HEK293 (cell line): ENCODE measurements at regions not wholly inside any gene's neighbourhood (a gene's known extent, or its start where the extent isn't known, plus 50 kb on each side); places are given as distances from the start of the nearest gene placed in this dataset.

Source experiments
- CTCF ChIA-PET: fragments of 350-600 bp; formaldehyde crosslinking; extraction: SDS; loops from one replicate; lab custom pipeline; 2021; ENCODE audit warnings: antibody characterized with exemption; lab: Yijun Ruan, JAX
- POLR2A ChIA-PET: fragments of 300-600 bp; formaldehyde crosslinking; extraction: SDS; loops from one replicate; lab custom pipeline; 2020; ENCODE audit warnings: antibody characterized with exemption, inconsistent platforms; lab: Yijun Ruan, JAX
- H3K27ac ChIP-seq: fragments of 200-500 bp; sonication (Bioruptor generic); 2 replicates; pipeline ENCODE4 v1.5.1; 2014; ENCODE audit warnings: low read depth, low read length, control low read depth, inconsistent platforms; ENCODE audit errors: extremely low read depth
- H3K36me3 ChIP-seq, 2 experiments: fragments of 200-500 bp in 1 of 2; sonication (Bioruptor generic) in 1 of 2; 1 replicate in 1 of 2; 2 replicates in 1 of 2; pipeline ENCODE4 v1.5.1; 2014 to 2017; ENCODE audit warnings: inconsistent platforms in 2 of 2, low read length in 2 of 2; ENCODE audit not compliant: control insufficient read depth in 2 of 2, insufficient read depth in 1 of 2
- H3K4me1 ChIP-seq: fragments of 200-500 bp; sonication (Bioruptor generic); 2 replicates; pipeline ENCODE4 v1.5.1; 2014; ENCODE audit warnings: mild to moderate bottlenecking, low read length, inconsistent platforms; ENCODE audit not compliant: control insufficient read depth, insufficient read depth
- H3K4me3 ChIP-seq: 2 replicates; pipeline ENCODE4 v1.5.1; 2011; ENCODE audit warnings: low read depth, mild to moderate bottlenecking, control low read depth, low read length, moderate library complexity
- H3K9me3 ChIP-seq: fragments of 200-500 bp; sonication (Bioruptor generic); 2 replicates; pipeline ENCODE4 v1.5.1; 2014; ENCODE audit warnings: low read depth, low read length, inconsistent platforms; ENCODE audit not compliant: control insufficient read depth, insufficient read depth
- HOXA7 ChIP-seq: sonication (generic); formaldehyde crosslinking; IDR thresholded peaks from 2 replicates; pipeline ENCODE4 v1.8.1; 2022; ENCODE audit warnings: missing genetic modification reagents, borderline replicate concordance
- IKZF3 ChIP-seq: fragments of 450-650 bp; IDR thresholded peaks from 2 replicates; pipeline ENCODE4 v1.5.0; 2018; ENCODE audit warnings: missing biosample characterization, mild to moderate bottlenecking, missing genetic modification characterization, moderate library complexity
- PRDM1 ChIP-seq: fragments of 450-650 bp; formaldehyde crosslinking; IDR thresholded peaks from 2 replicates; pipeline ENCODE4; 2016; ENCODE audit warnings: missing biosample characterization, missing genetic modification characterization
- SALL2 ChIP-seq: fragments of 450-650 bp; formaldehyde crosslinking; IDR thresholded peaks from 2 replicates; pipeline ENCODE4 v1.5.0; 2017; ENCODE audit warnings: missing biosample characterization, mild to moderate bottlenecking, missing genetic modification characterization, borderline replicate concordance
- ZBTB1 ChIP-seq: fragments of 450-650 bp; formaldehyde crosslinking; IDR thresholded peaks from 2 replicates; pipeline ENCODE4 v1.5.1; 2016; ENCODE audit warnings: missing biosample characterization, missing genetic modification characterization
- ZBTB48 ChIP-seq: fragments of 450-650 bp; formaldehyde crosslinking; IDR thresholded peaks from 2 replicates; pipeline ENCODE4 v1.5.1; 2016; ENCODE audit warnings: missing biosample characterization, missing genetic modification characterization
- ZNF10 ChIP-seq: fragments of 450-650 bp; formaldehyde crosslinking; IDR thresholded peaks from 2 replicates; pipeline ENCODE4 v1.5.1; 2017; ENCODE audit warnings: missing biosample characterization, missing genetic modification characterization
- ZNF138 ChIP-seq: fragments of 450-650 bp; formaldehyde crosslinking; IDR thresholded peaks from 2 replicates; pipeline ENCODE4 v1.5.1; 2016; ENCODE audit warnings: missing biosample characterization, missing genetic modification characterization, borderline replicate concordance
- ZNF16 ChIP-seq: fragments of 450-650 bp; formaldehyde crosslinking; IDR thresholded peaks from 2 replicates; pipeline ENCODE4 v1.5.1; 2016; ENCODE audit warnings: low read depth, missing biosample characterization, missing genetic modification characterization
- ZNF302 ChIP-seq: fragments of 450-650 bp; formaldehyde crosslinking; IDR thresholded peaks from 2 replicates; pipeline ENCODE4 v1.5.1; 2016; ENCODE audit warnings: missing biosample characterization, missing genetic modification characterization, low read depth
- ZNF555 ChIP-seq: fragments of 450-650 bp; formaldehyde crosslinking; conservative IDR thresholded peaks from 2 replicates; pipeline ENCODE4 v1.5.1; 2017; ENCODE audit warnings: missing biosample characterization, mild to moderate bottlenecking, missing genetic modification characterization, inconsistent platforms
- TF ChIP-seq, protein P1 (sequence below): fragments of 450-650 bp; formaldehyde crosslinking; IDR thresholded peaks from 2 replicates; pipeline ENCODE4 v1.5.1; 2017; ENCODE audit warnings: missing biosample characterization, missing genetic modification characterization
- TF ChIP-seq, protein P2 (sequence below): fragments of 450-650 bp; formaldehyde crosslinking; IDR thresholded peaks from 2 replicates; pipeline ENCODE4 v1.5.1; 2016; ENCODE audit warnings: missing biosample characterization, missing genetic modification characterization
- TF ChIP-seq, protein P3 (sequence below): fragments of 450-650 bp; formaldehyde crosslinking; IDR thresholded peaks from 2 replicates; pipeline ENCODE4 v1.5.1; 2016; ENCODE audit warnings: missing biosample characterization, missing genetic modification characterization
- TF ChIP-seq, protein P4 (sequence below): fragments of 450-650 bp; formaldehyde crosslinking; IDR thresholded peaks from 2 replicates; pipeline ENCODE4 v1.5.1; 2016; ENCODE audit warnings: missing biosample characterization, missing genetic modification characterization
- TF ChIP-seq, protein P5 (sequence below): fragments of 450-650 bp; formaldehyde crosslinking; IDR thresholded peaks from 2 replicates; pipeline ENCODE4 v1.5.1; 2016; ENCODE audit warnings: missing biosample characterization, missing genetic modification characterization, borderline replicate concordance
- TF ChIP-seq, protein P6 (sequence below): fragments of 450-650 bp; formaldehyde crosslinking; IDR thresholded peaks from 2 replicates; pipeline ENCODE4 v1.5.1; 2016; ENCODE audit warnings: missing biosample characterization, missing genetic modification characterization

DNA sequence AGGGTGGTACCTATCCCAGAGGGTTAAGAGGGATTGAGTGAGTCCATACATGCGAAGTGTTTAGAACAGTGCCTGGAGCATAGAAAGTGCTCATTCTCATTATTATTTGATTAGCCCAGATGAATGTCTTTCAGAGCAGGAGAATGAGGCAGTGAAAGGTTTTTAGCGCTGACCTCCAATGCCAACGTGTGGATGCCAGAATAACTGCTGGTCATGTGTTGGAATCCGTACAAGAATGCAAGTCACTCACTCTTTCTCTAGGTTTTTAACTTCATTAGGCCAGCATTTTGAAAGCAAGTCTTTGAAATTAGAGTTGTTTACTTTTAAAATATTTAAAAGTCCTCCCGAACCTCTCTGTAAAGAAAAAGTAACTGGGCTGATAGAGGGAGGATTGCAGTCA is 374.2 kb downstream of the EN1 start (continued):
- TF ChIP-seq, protein P1, sequence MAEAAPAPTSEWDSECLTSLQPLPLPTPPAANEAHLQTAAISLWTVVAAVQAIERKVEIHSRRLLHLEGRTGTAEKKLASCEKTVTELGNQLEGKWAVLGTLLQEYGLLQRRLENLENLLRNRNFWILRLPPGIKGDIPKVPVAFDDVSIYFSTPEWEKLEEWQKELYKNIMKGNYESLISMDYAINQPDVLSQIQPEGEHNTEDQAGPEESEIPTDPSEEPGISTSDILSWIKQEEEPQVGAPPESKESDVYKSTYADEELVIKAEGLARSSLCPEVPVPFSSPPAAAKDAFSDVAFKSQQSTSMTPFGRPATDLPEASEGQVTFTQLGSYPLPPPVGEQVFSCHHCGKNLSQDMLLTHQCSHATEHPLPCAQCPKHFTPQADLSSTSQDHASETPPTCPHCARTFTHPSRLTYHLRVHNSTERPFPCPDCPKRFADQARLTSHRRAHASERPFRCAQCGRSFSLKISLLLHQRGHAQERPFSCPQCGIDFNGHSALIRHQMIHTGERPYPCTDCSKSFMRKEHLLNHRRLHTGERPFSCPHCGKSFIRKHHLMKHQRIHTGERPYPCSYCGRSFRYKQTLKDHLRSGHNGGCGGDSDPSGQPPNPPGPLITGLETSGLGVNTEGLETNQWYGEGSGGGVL (tag by site-specific recombination), result no peak
- no peak for TF ChIP-seq SALL2
- no peak for TF ChIP-seq ZBTB48 (tag by site-specific recombination)
- TF ChIP-seq, protein P2, sequence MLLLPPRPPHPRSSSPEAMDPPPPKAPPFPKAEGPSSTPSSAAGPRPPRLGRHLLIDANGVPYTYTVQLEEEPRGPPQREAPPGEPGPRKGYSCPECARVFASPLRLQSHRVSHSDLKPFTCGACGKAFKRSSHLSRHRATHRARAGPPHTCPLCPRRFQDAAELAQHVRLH (tag by site-specific recombination), result no peak
- TF ChIP-seq ZBTB1 (tag by site-specific recombination), result no peak

DNA sequence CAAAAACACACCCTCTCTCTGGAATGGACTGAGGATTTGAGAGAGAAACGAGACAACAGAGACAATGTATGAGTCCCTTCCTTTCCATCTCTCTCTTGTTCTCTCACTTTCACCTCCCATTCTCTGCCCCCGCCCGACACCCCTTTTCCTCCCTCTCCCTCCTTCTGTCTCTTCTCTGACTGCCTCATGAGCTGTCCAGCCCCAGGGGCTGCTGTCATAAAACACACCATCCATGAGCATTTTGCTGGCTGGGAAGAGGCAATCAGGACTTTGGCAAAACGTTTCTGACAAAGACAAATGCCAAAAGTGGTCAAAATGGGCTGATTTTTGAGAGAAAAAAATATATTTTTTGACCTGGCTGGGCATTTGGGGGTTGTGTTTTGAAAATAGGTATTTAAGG is 377.2 kb downstream of the EN1 start:
- Histone ChIP-seq H3K4me3 (no peak overlapping the region), H3K4me1 (no peaks in the 10 kb centered on the region), H3K9me3 (no peaks in the 10 kb centered on the region), H3K36me3 (no peaks in the 10 kb centered on the region), H3K27ac (no peak overlapping the region)
- ChIA-PET POLR2A (no interaction called here), CTCF (no interaction called here)
- TF ChIP-seq, protein P3, sequence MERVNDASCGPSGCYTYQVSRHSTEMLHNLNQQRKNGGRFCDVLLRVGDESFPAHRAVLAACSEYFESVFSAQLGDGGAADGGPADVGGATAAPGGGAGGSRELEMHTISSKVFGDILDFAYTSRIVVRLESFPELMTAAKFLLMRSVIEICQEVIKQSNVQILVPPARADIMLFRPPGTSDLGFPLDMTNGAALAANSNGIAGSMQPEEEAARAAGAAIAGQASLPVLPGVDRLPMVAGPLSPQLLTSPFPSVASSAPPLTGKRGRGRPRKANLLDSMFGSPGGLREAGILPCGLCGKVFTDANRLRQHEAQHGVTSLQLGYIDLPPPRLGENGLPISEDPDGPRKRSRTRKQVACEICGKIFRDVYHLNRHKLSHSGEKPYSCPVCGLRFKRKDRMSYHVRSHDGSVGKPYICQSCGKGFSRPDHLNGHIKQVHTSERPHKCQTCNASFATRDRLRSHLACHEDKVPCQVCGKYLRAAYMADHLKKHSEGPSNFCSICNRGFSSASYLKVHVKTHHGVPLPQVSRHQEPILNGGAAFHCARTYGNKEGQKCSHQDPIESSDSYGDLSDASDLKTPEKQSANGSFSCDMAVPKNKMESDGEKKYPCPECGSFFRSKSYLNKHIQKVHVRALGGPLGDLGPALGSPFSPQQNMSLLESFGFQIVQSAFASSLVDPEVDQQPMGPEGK (tag by site-specific recombination), result no peak
- no peak for TF ChIP-seq IKZF3 (tag by site-specific recombination)
- TF ChIP-seq, protein P4, sequence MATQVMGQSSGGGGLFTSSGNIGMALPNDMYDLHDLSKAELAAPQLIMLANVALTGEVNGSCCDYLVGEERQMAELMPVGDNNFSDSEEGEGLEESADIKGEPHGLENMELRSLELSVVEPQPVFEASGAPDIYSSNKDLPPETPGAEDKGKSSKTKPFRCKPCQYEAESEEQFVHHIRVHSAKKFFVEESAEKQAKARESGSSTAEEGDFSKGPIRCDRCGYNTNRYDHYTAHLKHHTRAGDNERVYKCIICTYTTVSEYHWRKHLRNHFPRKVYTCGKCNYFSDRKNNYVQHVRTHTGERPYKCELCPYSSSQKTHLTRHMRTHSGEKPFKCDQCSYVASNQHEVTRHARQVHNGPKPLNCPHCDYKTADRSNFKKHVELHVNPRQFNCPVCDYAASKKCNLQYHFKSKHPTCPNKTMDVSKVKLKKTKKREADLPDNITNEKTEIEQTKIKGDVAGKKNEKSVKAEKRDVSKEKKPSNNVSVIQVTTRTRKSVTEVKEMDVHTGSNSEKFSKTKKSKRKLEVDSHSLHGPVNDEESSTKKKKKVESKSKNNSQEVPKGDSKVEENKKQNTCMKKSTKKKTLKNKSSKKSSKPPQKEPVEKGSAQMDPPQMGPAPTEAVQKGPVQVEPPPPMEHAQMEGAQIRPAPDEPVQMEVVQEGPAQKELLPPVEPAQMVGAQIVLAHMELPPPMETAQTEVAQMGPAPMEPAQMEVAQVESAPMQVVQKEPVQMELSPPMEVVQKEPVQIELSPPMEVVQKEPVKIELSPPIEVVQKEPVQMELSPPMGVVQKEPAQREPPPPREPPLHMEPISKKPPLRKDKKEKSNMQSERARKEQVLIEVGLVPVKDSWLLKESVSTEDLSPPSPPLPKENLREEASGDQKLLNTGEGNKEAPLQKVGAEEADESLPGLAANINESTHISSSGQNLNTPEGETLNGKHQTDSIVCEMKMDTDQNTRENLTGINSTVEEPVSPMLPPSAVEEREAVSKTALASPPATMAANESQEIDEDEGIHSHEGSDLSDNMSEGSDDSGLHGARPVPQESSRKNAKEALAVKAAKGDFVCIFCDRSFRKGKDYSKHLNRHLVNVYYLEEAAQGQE, result no peak

DNA sequence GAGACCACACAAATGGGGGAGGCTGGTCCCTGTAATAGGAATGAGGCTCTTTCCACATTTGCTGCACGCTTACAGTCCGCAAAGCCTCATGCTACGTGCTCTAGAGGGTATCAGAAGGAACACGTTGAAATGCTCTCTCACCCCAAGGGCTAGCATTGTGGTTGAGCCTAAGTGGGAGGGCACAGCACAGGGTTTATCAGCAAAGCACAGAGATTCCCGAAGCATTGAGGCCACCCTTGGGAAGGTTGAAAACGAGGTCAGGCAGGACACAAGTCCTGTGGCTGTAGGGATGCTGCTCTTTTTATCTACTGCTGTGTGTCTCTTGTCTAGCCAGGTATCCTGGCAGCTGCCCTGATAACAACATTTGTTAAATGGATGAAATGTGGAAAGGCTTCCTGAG is 378.3 kb downstream of the EN1 start:
- H3K4me1 ChIP-seq, result no peaks in the 10 kb centered on the region
- H3K9me3 ChIP-seq, result no peaks in the 10 kb centered on the region
- TF ChIP-seq ZNF302, result no peak
- TF ChIP-seq ZBTB48 (tag by site-specific recombination), result no peak
- TF ChIP-seq HOXA7, result no peak
- TF ChIP-seq ZNF138, result no peak
- TF ChIP-seq PRDM1 (tag by site-specific recombination), result no peak
- TF ChIP-seq, protein P5, sequence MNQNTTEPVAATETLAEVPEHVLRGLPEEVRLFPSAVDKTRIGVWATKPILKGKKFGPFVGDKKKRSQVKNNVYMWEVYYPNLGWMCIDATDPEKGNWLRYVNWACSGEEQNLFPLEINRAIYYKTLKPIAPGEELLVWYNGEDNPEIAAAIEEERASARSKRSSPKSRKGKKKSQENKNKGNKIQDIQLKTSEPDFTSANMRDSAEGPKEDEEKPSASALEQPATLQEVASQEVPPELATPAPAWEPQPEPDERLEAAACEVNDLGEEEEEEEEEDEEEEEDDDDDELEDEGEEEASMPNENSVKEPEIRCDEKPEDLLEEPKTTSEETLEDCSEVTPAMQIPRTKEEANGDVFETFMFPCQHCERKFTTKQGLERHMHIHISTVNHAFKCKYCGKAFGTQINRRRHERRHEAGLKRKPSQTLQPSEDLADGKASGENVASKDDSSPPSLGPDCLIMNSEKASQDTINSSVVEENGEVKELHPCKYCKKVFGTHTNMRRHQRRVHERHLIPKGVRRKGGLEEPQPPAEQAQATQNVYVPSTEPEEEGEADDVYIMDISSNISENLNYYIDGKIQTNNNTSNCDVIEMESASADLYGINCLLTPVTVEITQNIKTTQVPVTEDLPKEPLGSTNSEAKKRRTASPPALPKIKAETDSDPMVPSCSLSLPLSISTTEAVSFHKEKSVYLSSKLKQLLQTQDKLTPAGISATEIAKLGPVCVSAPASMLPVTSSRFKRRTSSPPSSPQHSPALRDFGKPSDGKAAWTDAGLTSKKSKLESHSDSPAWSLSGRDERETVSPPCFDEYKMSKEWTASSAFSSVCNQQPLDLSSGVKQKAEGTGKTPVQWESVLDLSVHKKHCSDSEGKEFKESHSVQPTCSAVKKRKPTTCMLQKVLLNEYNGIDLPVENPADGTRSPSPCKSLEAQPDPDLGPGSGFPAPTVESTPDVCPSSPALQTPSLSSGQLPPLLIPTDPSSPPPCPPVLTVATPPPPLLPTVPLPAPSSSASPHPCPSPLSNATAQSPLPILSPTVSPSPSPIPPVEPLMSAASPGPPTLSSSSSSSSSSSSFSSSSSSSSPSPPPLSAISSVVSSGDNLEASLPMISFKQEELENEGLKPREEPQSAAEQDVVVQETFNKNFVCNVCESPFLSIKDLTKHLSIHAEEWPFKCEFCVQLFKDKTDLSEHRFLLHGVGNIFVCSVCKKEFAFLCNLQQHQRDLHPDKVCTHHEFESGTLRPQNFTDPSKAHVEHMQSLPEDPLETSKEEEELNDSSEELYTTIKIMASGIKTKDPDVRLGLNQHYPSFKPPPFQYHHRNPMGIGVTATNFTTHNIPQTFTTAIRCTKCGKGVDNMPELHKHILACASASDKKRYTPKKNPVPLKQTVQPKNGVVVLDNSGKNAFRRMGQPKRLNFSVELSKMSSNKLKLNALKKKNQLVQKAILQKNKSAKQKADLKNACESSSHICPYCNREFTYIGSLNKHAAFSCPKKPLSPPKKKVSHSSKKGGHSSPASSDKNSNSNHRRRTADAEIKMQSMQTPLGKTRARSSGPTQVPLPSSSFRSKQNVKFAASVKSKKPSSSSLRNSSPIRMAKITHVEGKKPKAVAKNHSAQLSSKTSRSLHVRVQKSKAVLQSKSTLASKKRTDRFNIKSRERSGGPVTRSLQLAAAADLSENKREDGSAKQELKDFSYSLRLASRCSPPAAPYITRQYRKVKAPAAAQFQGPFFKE (tag by site-specific recombination), result no peak
- TF ChIP-seq ZNF555 (tag by site-specific recombination), result no peak
- no peak for TF ChIP-seq ZNF16 (tag by site-specific recombination)
- no peak for TF ChIP-seq ZNF10 (tag by site-specific recombination)
- TF ChIP-seq, protein P6, sequence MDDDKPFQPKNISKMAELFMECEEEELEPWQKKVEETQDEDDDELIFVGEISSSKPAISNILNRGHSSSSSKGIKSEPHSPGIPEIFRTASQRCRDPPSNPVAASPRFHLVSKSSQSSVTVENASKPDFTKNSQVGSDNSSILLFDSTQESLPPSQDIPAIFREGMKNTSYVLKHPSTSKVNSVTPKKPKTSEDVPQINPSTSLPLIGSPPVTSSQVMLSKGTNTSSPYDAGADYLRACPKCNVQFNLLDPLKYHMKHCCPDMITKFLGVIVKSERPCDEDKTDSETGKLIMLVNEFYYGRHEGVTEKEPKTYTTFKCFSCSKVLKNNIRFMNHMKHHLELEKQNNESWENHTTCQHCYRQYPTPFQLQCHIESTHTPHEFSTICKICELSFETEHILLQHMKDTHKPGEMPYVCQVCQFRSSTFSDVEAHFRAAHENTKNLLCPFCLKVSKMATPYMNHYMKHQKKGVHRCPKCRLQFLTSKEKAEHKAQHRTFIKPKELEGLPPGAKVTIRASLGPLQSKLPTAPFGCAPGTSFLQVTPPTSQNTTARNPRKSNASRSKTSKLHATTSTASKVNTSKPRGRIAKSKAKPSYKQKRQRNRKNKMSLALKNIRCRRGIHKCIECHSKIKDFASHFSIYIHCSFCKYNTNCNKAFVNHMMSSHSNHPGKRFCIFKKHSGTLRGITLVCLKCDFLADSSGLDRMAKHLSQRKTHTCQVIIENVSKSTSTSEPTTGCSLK (tag by site-specific recombination), result no peak
- H3K4me3 ChIP-seq, result no peak overlapping the region
- CTCF ChIA-PET, result no interaction called here
- no peak overlapping the region for H3K27ac ChIP-seq
- H3K36me3 ChIP-seq, result no peaks in the 10 kb centered on the region
- POLR2A ChIA-PET, result no interaction called here
